Right lobe of liver (tissue), 6 donors: ENCODE measurements at regions not wholly inside any gene's neighbourhood (a gene's known extent, or its start where the extent isn't known, plus 50 kb on each side); places are given as distances from the start of the nearest gene placed in this dataset.

ENCODE experiments used
- ATAC-seq, 4 donors: fragments of 200-7000 bp; cut with Tn5 transposase; one replicate each; pipeline ENCODE4 v1.9.1; 2020; ENCODE audit warnings: mild to moderate bottlenecking in 4 of 4, moderate library complexity in 4 of 4
- DNase-seq, 3 donors: peaks; one replicate each; pipeline ENCODE4 v3.0.0-alpha.2; 2020
- H3K27ac ChIP-seq, 3 donors: fragments of 200-600 bp; one replicate each; pipeline ENCODE4 v1.8.0; 2022
- H3K27me3 ChIP-seq, 2 donors: fragments of 200-600 bp; one replicate each; pipeline ENCODE4 v1.8.0; 2022
- H3K36me3 ChIP-seq, 4 donors: fragments of 200-600 bp; sonication (generic) in 1 of 4; one replicate each; pipeline versions ENCODE4 v1.5.1 to v1.8.0; 2017 to 2022; ENCODE audit warnings: control low read depth in 1 of 4
- H3K4me1 ChIP-seq, 4 donors: fragments of 200-600 bp; sonication (generic) in 1 of 4; one replicate each; pipeline versions ENCODE4 v1.5.1 to v1.8.0; 2017 to 2022; ENCODE audit warnings: control low read depth in 1 of 4
- H3K4me3 ChIP-seq, 3 donors: fragments of 200-600 bp; one replicate each; pipeline ENCODE4 v1.8.0; 2022
- H3K9me3 ChIP-seq, 4 donors: fragments of 200-600 bp; sonication (generic) in 1 of 4; one replicate each; pipeline versions ENCODE4 v1.5.1 to v1.8.0; 2017 to 2022; ENCODE audit warnings: control low read depth in 1 of 4
- CTCF ChIP-seq, 4 donors: fragments of 200-600 bp in 3 of 4; fragments of 450-650 bp in 1 of 4; IDR thresholded peaks; one replicate each; pipeline versions ENCODE4 v1.5.1 to v1.8.0; 2016 to 2022; ENCODE audit warnings: antibody characterized with exemption in 4 of 4, mild to moderate bottlenecking in 2 of 4
- POLR2A ChIP-seq: fragments of 450-650 bp; IDR thresholded peaks from one replicate; pipeline ENCODE4 v1.6.1; 2017; ENCODE audit warnings: antibody characterized with exemption, mild to moderate bottlenecking
- WGBS: methylation state at CpG from one replicate; pipeline ENCODE4 v1.1.6; 2018; ENCODE audit warnings: low coverage, low lambda C conversion rate; ENCODE audit not compliant: insufficient coverage; ENCODE audit errors: missing lambda C conversion rate; 5-methylcytosine and 5-hydroxymethylcytosine counted together
- intact Hi-C, 2 donors: fragments of 100-400 bp; cut with DNase I; formaldehyde crosslinking; loops; one replicate each; pipeline versions ENCODE4 v1.11.2 to v1.14.1; 2022
- donor health status: DM: no; HTN: yes; CAD: no.
- donor health status: DM: no; HTN: no; CAD: no.
- donor health status: DM: no; HTN: no; CAD: no.
- donor health status: DM: no; HTN: yes; CAD: no.
- donor health status: DM: no; HTN: yes; CAD: no.

DNA sequence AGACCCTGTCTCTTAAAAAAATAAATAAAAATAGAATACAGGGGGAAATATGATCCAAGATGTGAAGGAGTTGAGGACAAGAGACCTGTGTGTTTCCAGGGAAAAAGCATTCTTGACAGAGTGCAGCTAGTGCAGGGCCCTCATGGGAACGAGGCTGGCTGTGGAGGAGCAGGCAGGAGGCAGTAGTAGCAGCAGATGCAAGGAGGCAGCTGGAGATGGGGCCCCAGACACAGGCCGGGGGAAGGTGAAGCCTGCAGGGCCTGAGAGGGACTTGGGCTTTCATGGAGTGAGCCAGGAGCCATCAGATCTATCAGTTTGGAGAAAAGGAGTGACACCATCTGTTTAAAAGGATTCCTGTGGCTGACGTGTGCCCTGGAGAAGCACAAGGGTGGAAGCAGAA lies 71.4 kb upstream of the ZNF438 start:
- intact Hi-C loops: no loop called here
- H3K36me3 ChIP-seq: no peaks in the 10 kb centered on the region

GRCh38 chr10:31112961-31113360 lies 81.3 kb upstream of the ZNF438 start:
- Histone ChIP-seq H3K9me3 (no peaks in the 10 kb centered on the region), H3K4me3 (no peak overlapping the region), H3K36me3 (no peaks in the 10 kb centered on the region), H3K4me1 (no peaks in the 10 kb centered on the region), H3K27me3 (no peaks in the 10 kb centered on the region), H3K27ac (no peak overlapping the region)
- WGBS: 30% methylated on average over 3 of the region's 3 CpGs
- intact Hi-C loops: no loop called here
- DNase-seq (no peak), ATAC-seq (no peak)
- TF ChIP-seq POLR2A (no peak), CTCF (IDR thresholded peaks at IDR 0.05) (no peak)

More for the DNA sequence above, 71.4 kb upstream of the ZNF438 start:
- ATAC-seq: no peak
- Histone ChIP-seq H3K27me3 (no peaks in the 10 kb centered on the region), H3K4me3 (no peak overlapping the region), H3K27ac (no peak overlapping the region), H3K4me1 (no peaks in the 10 kb centered on the region), H3K9me3 (no peaks in the 10 kb centered on the region)
- DNase-seq: no peak
- WGBS: 58% methylated on average over 2 of the region's 3 CpGs
- TF ChIP-seq POLR2A (no peak), CTCF (IDR thresholded peaks at IDR 0.05) (no peak)

DNA sequence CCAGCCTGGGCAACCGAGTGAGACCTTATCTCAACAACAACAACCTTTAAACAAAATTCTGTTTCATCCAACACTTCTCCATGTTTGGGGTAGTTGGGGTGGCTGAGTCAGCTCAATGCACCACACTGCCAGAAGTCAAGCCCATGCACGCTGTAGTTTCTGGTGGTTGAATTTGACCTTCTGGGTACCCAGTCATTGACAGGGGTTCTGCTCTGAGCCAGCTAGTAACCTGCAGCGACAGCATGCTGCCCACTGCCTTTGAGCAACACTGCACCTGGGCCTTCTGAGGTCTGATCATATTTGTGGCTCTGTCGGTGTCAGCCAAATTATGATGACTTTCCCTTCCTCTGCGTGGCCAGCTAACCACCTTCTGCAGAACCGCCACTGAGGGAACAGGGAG lies 84.6 kb upstream of the ZNF438 start:
- no peaks in the 10 kb centered on the region for H3K9me3 ChIP-seq
- H3K4me3 ChIP-seq: no peak overlapping the region
- 60% methylated on average over 2 of the region's 6 CpGs for WGBS
- ATAC-seq (no peak), DNase-seq (no peak)
- H3K36me3 ChIP-seq: no peaks in the 10 kb centered on the region
- no peak overlapping the region for H3K27ac ChIP-seq
- intact Hi-C loops: no loop called here
- H3K4me1 ChIP-seq: no peaks in the 10 kb centered on the region
- H3K27me3 ChIP-seq: no peaks in the 10 kb centered on the region
- no peak for TF ChIP-seq POLR2A
- no peak for TF ChIP-seq CTCF (IDR thresholded peaks at IDR 0.05)

- DNase-seq: no peak
- no peak for ATAC-seq
- WGBS: 64% methylated on average over 3 of the region's 3 CpGs
- no peak overlapping the region for H3K27ac ChIP-seq
- no peak for TF ChIP-seq POLR2A
- TF ChIP-seq CTCF (IDR thresholded peaks at IDR 0.05): no peak
- no peaks in the 10 kb centered on the region for H3K27me3 ChIP-seq
- intact Hi-C loops: no loop called here
- no peak overlapping the region for H3K4me3 ChIP-seq
- no peaks in the 10 kb centered on the region for H3K36me3 ChIP-seq
- H3K4me1 ChIP-seq: no peaks in the 10 kb centered on the region
- H3K9me3 ChIP-seq: no peaks in the 10 kb centered on the region
These were observed 86.9 kb upstream of the ZNF438 start for GRCh38 chr10:31118556-31118955.

DNA sequence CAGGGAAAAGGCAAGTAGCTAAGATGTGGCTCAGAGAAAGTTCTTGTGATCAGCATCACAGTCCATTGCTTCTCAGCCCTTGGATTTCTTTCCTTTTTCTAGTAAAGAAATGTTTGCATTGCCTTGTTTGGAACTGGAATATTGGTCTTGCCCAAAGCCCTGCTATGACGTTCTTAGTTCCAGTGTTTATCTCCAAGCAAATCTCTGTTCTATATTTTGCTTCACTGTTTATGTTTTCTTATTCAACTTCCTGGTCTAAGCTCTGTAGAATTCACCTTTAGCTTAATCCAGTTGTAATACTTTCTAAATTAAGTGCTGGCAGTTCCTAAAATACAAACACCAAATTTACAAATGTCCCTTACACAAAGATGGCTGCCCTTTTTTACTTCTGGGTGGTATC lies 88.7 kb upstream of the ZNF438 start:
- Histone ChIP-seq H3K36me3 (no peaks in the 10 kb centered on the region), H3K4me3 (no peak overlapping the region), H3K27me3 (no peaks in the 10 kb centered on the region), H3K9me3 (no peaks in the 10 kb centered on the region), H3K4me1 (no peaks in the 10 kb centered on the region), H3K27ac (no peak overlapping the region)
- intact Hi-C loops: no loop called here
- ATAC-seq (no peak), DNase-seq (no peak)
- no peak for TF ChIP-seq POLR2A
- TF ChIP-seq CTCF (IDR thresholded peaks at IDR 0.05): no peak
- 36% methylated on average over 1 of the region's 1 CpG for WGBS
